ENCODE measurements at regions not wholly inside any gene's neighbourhood (a gene's known extent, or its start where the extent isn't known, plus 50 kb on each side); places are given as distances from the start of the nearest gene placed in this dataset.

GRCh38 chr3:137511655-137512054 is 252.5 kb upstream of the SOX14 start:
- no peak for DNase-seq
- H3K4me1 Mint-ChIP-seq: peaks cover 4% of the 10 kb centered on the region
- no peaks in the 10 kb centered on the region for H3K9me3 Mint-ChIP-seq
- TF ChIP-seq CTCF (IDR thresholded peaks at IDR 0.05): no peak
- no peaks in the 10 kb centered on the region for H3K36me3 Mint-ChIP-seq (ENCODE audit: low read depth)
- no peaks in the 10 kb centered on the region for H3K27me3 Mint-ChIP-seq (ENCODE audit: low read depth, poor library complexity)
- H3K4me3 Mint-ChIP-seq: no peak overlapping the region
- H3K27ac Mint-ChIP-seq: no peak overlapping the region

- Mint-ChIP-seq H3K4me1 (no peaks in the 10 kb centered on the region), H3K4me3 (no peak overlapping the region), H3K27ac (no peak overlapping the region), H3K27me3 (ENCODE audit: low read depth, poor library complexity) (peaks cover 4% of the 10 kb centered on the region), H3K9me3 (no peaks in the 10 kb centered on the region), H3K36me3 (ENCODE audit: low read depth) (no peaks in the 10 kb centered on the region)
- DNase-seq: no peak
- no peak for TF ChIP-seq CTCF (IDR thresholded peaks at IDR 0.05)
These were observed 249.3 kb upstream of the SOX14 start for GRCh38 chr3:137514853-137515252.

- H3K27ac Mint-ChIP-seq: no peak overlapping the region
- no peaks in the 10 kb centered on the region for H3K9me3 Mint-ChIP-seq
- TF ChIP-seq CTCF (IDR thresholded peaks at IDR 0.05): no peak
- no peak for DNase-seq
- H3K4me1 Mint-ChIP-seq: no peaks in the 10 kb centered on the region
- H3K27me3 Mint-ChIP-seq (ENCODE audit: low read depth, poor library complexity): peaks cover 4% of the 10 kb centered on the region
- no peak overlapping the region for H3K4me3 Mint-ChIP-seq
- no peaks in the 10 kb centered on the region for H3K36me3 Mint-ChIP-seq (ENCODE audit: low read depth)
These were observed 244.5 kb upstream of the SOX14 start for GRCh38 chr3:137519602-137520001.

GRCh38 chr3:137524751-137525150 is 239.4 kb upstream of the SOX14 start:
- H3K36me3 Mint-ChIP-seq (ENCODE audit: low read depth): no peaks in the 10 kb centered on the region
- no peak overlapping the region for H3K4me3 Mint-ChIP-seq
- TF ChIP-seq CTCF (IDR thresholded peaks at IDR 0.05): no peak
- no peaks in the 10 kb centered on the region for H3K4me1 Mint-ChIP-seq
- H3K9me3 Mint-ChIP-seq: no peaks in the 10 kb centered on the region
- DNase-seq: no peak
- H3K27me3 Mint-ChIP-seq (ENCODE audit: low read depth, poor library complexity): no peaks in the 10 kb centered on the region
- peak overlapping the region; percentile 6 for H3K27ac Mint-ChIP-seq

GRCh38 chr3:137525471-137525870 is 238.6 kb upstream of the SOX14 start:
- H3K27me3 Mint-ChIP-seq (ENCODE audit: low read depth, poor library complexity): no peaks in the 10 kb centered on the region
- H3K9me3 Mint-ChIP-seq: no peaks in the 10 kb centered on the region
- H3K4me1 Mint-ChIP-seq: no peaks in the 10 kb centered on the region
- no peak overlapping the region for H3K27ac Mint-ChIP-seq
- H3K36me3 Mint-ChIP-seq (ENCODE audit: low read depth): no peaks in the 10 kb centered on the region
- no peak for DNase-seq
- no peak for TF ChIP-seq CTCF (IDR thresholded peaks at IDR 0.05)
- no peak overlapping the region for H3K4me3 Mint-ChIP-seq

- no peaks in the 10 kb centered on the region for H3K36me3 Mint-ChIP-seq (ENCODE audit: low read depth)
- no peak for TF ChIP-seq CTCF (IDR thresholded peaks at IDR 0.05)
- H3K9me3 Mint-ChIP-seq: peaks cover 56% of the 10 kb centered on the region
- no peak overlapping the region for H3K4me3 Mint-ChIP-seq
- H3K27me3 Mint-ChIP-seq (ENCODE audit: low read depth, poor library complexity): no peaks in the 10 kb centered on the region
- DNase-seq: no peak
- no peak overlapping the region for H3K27ac Mint-ChIP-seq
- no peaks in the 10 kb centered on the region for H3K4me1 Mint-ChIP-seq
These were observed 222.1 kb upstream of the SOX14 start for GRCh38 chr3:137542049-137542448.
